K562 (cell line): ENCODE measurements at regions not wholly inside any gene's neighbourhood (a gene's known extent, or its start where the extent isn't known, plus 50 kb on each side); places are given as distances from the start of the nearest gene placed in this dataset.

Source experiments
- CTCF ChIP-seq, 3 experiments: IDR thresholded peaks in 2 of 3; conservative IDR thresholded peaks in 1 of 3; 2 replicates each; pipeline ENCODE4 v1.5.1; 2011 to 2012; ENCODE audit warnings: low read length in 3 of 3, mild to moderate bottlenecking in 3 of 3, control low read depth in 2 of 3, improper control_type of control experiment in 1 of 3, inconsistent platforms in 1 of 3, low read depth in 1 of 3, mixed read lengths in 1 of 3, moderate library complexity in 1 of 3; ENCODE audit not compliant: insufficient read depth in 2 of 3
- TAF1 ChIP-seq: IDR thresholded peaks from 2 replicates; pipeline ENCODE4 v1.6.1; 2011; ENCODE audit warnings: mild to moderate bottlenecking, low read length, moderate library complexity; ENCODE audit not compliant: insufficient read depth, control insufficient read depth, severe bottlenecking; ENCODE audit errors: extremely low read depth
- ZBTB40 ChIP-seq, 2 experiments: fragments of 450-650 bp in 1 of 2; sonication (generic) in 1 of 2; formaldehyde crosslinking in 1 of 2; IDR thresholded peaks; 2 replicates each; pipeline versions ENCODE4 v1.7.1 to v1.9.0; 2016 to 2022; ENCODE audit warnings: inconsistent platforms in 1 of 2, mild to moderate bottlenecking in 1 of 2, missing genetic modification reagents in 1 of 2
- ZFP36 ChIP-seq: fragments of 150-350 bp; IDR thresholded peaks from 2 replicates; pipeline ENCODE4 v1.6.1; 2018; ENCODE audit warnings: low read length, low read depth; ENCODE audit not compliant: partially characterized antibody
- ZNF24 ChIP-seq: fragments of 450-650 bp; IDR thresholded peaks from 2 replicates; pipeline ENCODE4 v1.6.1; 2016

GRCh38 chr11:127643268-127644058 is 642.9 kb upstream of the KIRREL3 start:
- TF ChIP-seq ZBTB40 (IDR thresholded peaks at IDR 0.05) (no peak), ZBTB40 (CRISPR knock-in tag; IDR thresholded peaks at IDR 0.05) (no peak), ZNF24 (no peak), CTCF (IDR thresholded peaks at IDR 0.05 in 2 of 3, conservative IDR thresholded peaks at IDR 0.05 in 1 of 3; ENCODE audit: insufficient read depth in 2 of 3, low read depth in 1 of 3, low read length in 3 of 3) (no peak), ZFP36 (no peak), TAF1 (no peak)
